Stimulated activated CD4-positive, alpha-beta T cell treated with anti-CD3 and anti-CD28 coated beads, Interleukin-2, amount 100 ng/mL, for 4 hours (primary cell): ENCODE measurements at regions not wholly inside any gene's neighbourhood (a gene's known extent, or its start where the extent isn't known, plus 50 kb on each side); places are given as distances from the start of the nearest gene placed in this dataset.

ENCODE experiments used
- DNase-seq: peaks from one replicate; pipeline ENCODE4 v3.0.0-alpha.2; 2020; ENCODE audit warnings: low read depth

DNA sequence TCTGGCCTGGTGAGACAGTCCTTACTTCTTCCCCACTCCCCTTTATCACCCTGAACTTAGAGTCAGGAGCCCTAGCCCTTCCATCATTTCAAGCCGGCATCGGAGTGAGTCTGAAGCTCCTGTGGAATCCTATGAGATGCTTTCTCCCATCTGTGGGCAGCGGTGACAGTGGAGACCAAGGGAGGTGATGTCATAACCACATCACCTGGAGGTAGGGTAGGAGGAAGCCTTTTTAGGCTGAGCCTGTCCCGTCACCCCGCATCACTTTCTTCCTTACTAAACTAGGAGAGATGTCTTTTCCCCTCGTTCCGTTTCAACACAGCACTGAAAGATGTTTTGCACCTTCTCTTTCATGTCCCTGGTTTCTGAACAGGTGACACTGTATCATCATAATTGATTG lies 124.1 kb upstream of the WWC1 start:
- DNase-seq: no peak

- no peak for DNase-seq
Measured at GRCh38 chr5:168168978-168169698, 122.3 kb upstream of the WWC1 start.

GRCh38 chr5:168169791-168170190 lies 121.7 kb upstream of the WWC1 start:
- DNase-seq: no peak

DNA sequence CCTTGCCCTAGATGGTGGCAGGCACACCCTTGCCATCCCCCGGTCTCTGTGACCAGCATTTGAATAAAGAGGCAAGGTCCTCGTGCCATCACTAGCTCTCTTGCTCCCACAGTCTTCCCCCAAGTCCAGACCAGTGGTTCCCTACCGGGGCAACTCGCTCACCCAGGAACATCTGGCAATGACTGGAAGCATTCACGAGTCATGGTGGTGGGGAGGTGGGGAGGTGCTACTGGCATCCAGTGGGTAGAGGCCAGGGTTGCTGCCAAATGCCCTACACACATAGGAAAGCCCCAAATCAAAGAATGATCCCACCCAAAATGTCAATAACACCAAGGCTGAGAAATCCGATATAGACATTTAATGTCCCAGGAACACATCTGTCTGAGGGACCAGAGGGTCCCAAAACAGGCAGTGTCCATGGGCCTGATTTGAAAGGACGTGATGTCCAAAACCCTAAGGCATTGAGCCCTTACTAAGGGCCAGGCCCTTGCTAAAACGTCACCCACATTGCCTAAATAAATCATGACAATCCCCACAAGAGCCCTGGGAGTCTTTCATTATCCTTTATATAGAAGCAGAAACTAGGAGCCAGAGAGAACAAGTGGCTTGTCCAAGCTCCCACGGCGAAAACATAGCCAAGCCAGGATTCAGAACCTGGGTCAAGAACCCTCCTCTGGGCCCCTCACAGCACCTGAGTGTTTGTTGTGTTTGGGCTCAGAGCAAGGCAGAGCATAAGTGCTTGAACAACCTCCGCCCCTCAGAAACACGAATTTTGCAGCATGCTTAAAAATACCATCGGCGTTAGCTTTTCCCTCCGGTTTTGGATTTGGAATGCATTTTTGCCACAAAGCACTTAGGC lies 119.3 kb upstream of the WWC1 start:
- DNase-seq: no peak

- DNase-seq: no peak
Measured at GRCh38 chr5:168172760-168173223, 118.7 kb upstream of the WWC1 start.

DNA sequence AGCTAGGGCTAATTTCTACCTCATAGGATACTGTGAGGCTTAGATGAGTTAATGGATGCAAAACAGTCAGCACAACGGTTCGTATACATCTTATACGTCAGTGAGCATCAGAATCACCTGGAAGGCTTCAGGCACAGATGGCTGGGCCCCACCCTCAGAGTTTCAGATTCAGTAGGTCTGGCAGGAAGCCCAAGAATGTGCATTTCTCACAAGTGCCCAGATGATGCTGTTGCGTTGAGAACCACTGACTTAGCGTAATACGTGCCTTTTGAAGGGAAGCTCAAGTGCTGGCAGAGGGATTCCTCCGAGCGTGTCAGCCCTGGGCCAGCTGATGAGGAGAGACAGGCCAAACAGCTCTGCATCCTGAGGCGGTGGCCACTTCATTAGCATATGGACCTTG lies 117.1 kb upstream of the WWC1 start:
- no peak for DNase-seq

GRCh38 chr5:168176251-168176650 lies 115.2 kb upstream of the WWC1 start:
- DNase-seq: no peak

DNA sequence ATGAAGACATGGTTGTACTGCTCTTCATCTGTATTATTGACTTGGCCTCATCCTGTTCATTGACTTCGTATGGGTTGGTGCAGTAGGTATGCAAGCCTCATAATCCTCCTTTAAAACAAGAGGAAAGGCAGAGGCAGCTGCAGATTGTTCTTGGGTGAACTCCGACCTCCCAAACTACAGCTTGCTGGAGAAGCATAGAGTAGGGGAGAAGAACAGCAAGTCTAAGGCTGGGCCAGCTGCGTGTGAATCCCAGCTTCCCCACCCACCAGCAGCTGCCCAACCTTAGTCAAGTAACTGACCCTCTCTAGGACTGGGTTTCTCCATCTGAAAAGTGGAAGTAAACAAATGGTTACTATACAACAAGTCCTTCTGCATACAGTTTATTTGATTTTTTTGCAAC lies 114.5 kb upstream of the WWC1 start:
- no peak for DNase-seq

DNA sequence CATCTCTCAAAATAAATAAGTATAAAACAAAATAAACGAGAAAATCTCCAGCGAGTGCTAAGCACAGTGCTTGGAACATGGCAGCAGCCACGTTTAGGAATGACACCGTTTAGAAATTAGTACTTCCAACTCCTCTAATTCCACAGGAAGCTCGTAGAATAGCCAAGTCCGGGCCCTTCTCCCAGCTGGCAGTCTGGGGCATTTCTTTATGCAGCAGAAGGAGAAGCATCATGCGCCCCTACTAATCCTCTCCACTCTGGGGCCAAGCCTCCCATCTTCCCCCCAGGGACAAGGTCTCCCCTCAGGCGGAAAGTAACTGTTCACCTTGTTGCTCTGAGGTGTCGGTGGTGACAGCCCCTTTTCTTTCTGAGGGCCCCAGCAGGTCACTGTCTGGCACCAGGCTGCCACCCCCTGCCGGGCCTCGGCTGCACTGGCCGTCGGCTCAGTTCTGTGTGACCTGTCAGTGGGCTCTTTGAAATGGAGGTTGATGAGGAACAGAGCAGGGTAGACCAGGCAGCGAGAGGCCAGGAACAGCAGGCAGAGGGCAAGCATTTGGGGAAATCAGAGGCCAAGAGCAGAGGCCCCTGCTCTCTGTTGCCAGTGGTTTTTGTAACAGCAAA lies 113.5 kb upstream of the WWC1 start:
- no peak for DNase-seq

DNA sequence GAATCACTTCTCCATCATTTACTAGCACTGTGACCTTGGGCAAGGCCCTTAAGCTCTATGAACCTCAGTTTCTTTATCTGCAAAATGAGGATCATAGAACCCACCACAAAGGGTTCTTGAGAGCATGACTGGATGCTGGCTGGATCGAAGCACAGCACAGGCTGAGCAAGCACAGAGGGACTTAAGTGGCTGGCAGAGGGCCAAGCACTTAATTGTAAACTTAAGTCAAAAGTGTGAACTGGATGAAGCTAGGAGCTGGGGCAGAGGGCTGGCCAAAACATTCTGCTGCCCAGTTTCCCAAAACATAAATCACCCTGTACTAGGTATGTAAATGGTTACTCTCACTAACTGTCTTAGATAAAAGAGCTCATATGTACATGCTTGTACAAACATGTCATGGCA lies 112.3 kb upstream of the WWC1 start:
- DNase-seq: no peak

DNA sequence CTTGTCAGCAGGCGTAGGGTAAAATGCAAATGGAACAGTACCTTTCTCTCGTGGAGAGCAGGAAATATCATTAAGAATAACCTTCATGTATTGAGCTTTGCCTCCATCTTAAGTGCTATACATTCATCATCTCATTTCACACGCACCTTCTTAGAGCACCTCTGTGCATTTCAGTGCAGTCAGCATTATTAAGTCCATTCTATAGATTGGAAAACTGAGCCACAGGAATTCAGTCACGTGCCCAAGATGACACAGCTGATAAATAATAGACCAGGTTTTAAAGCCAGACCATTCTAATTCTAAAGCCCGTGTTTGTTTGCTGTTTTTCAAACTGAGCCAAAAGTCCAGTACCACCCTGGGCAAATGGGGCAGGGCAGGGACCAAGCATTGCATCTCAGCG lies 109.2 kb upstream of the WWC1 start:
- no peak for DNase-seq

- DNase-seq: no peak
Measured at GRCh38 chr5:168184103-168184502, 107.3 kb upstream of the WWC1 start.

GRCh38 chr5:168186289-168187074 lies 105.0 kb upstream of the WWC1 start:
- no peak for DNase-seq

- DNase-seq: no peak
Measured at GRCh38 chr5:168187614-168188013, 103.8 kb upstream of the WWC1 start.

DNA sequence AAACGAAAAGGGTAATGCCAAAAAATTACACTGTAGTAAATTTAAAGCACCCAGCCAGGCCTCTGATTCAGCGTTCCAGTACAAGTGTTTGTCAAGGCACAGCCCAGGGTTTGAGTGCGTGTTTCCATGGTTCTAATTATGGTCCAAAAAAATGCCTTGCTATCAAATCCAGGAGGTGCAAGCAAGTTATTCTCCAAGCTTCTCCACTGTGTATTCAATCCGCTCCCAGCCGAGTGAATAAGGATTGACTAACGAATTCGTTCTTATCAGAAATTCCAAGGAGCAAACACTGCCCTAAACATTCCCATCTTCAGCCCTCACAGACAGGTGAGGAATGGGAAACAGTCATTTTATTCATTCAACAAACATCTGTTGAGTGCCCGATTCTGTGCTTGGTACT lies 103.3 kb upstream of the WWC1 start:
- DNase-seq: no peak

GRCh38 chr5:168192120-168192519 lies 99.3 kb upstream of the WWC1 start:
- no peak for DNase-seq

- no peak for DNase-seq
Measured at GRCh38 chr5:168193493-168194250, 97.8 kb upstream of the WWC1 start.

GRCh38 chr5:168195110-168195509 lies 96.3 kb upstream of the WWC1 start:
- DNase-seq: no peak

DNA sequence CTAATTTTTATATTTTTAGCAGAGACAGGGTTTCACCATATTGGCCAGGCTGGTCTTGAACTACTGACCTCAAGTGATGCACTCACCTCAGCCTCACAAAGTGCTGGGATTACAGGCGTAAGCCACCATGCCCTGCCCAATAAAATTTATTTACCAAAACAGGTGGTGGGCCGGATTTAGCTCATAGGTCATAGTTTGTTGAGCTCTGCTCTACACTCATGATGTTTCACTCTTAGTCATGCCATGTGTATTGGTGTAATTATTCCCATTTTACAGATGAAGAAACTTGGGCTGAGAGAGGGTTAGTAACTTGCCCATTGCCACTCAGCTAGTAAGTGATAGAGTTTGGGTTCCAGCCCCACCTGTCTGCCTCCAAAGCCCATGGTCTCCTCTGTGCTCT lies 93.1 kb upstream of the WWC1 start:
- no peak for DNase-seq

DNA sequence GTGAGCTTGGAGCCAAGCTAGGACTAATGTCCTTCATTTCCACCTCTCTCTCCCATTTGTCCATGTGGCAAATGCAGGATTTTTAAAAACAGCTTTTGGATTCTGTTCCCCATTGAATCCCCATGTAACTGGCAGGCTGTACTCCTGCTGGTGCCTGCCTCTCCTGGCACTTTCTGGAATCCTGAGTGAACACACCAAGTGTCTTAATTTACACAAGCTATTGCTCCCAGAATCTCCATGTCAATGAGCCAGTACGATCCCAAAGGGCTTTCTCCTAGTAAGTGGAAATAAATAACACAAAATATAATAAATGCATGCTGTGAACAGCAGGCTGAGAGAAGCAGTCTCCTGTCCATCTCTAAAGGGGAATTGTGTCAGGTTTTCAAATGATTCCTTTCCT lies 88.4 kb upstream of the WWC1 start:
- no peak for DNase-seq

- no peak for DNase-seq
Measured at GRCh38 chr5:168204165-168204564, 87.3 kb upstream of the WWC1 start.
